HepG2 (cell line): ENCODE measurements at regions not wholly inside any gene's neighbourhood (a gene's known extent, or its start where the extent isn't known, plus 50 kb on each side); places are given as distances from the start of the nearest gene placed in this dataset.
A peak's percentile ranks its signal among the peaks of the same experiment; 100 is the strongest.

ENCODE experiments used
- ATAC-seq: fragments of 200-7000 bp; cut with Tn5 transposase; 3 replicates; pipeline ENCODE4 v1.9.1; 2020; ENCODE audit warnings: mild to moderate bottlenecking, moderate library complexity
- BruUV-seq: library from RNA; stranded (reverse); fragments of 400-500 nt; replicated peaks from 2 replicates; lab custom pipeline; 2021; lab: Mats Ljungman, UMichigan
- CTCF ChIA-PET: fragments of 300-600 bp; formaldehyde crosslinking; extraction: SDS; loops from one replicate; lab custom pipeline; 2021; ENCODE audit warnings: low total read pairs, inconsistent platforms, low intra/inter-chr PET ratio; lab: Yijun Ruan, JAX
- POLR2A ChIA-PET: fragments of 350-600 bp; sonication (Branson Sonifier 250); formaldehyde crosslinking; loops from one replicate; lab custom pipeline; 2020; ENCODE audit warnings: antibody characterized with exemption, inconsistent platforms; lab: Yijun Ruan, JAX
- DNase-seq: peaks from one replicate; pipeline ENCODE4 v3.0.0-alpha.2; 2015; ENCODE audit warnings: low spot score
- FAIRE-seq: peaks from 3 replicates; lab custom pipeline; 2011; peaks lifted over from hg19 to GRCh38; lab: Jason Lieb, UNC
- H2AFZ ChIP-seq: one replicate; pipeline ENCODE4 v1.6.1; 2011; ENCODE audit warnings: low read length, inconsistent platforms
- H3K27ac ChIP-seq: fragments of 300-600 bp; 3 replicates; pipeline ENCODE4 v1.8.0; 2011; ENCODE audit warnings: mixed run types, mild to moderate bottlenecking, mixed read lengths, low read length, inconsistent platforms; ENCODE audit not compliant: insufficient read depth; ENCODE audit errors: extremely low read length
- H3K27me3 ChIP-seq, 2 experiments: fragments of 200-600 bp in 1 of 2; 2 replicates in 1 of 2; 3 replicates in 1 of 2; pipeline versions ENCODE4 v1.6.0 to v1.8.0; 2011; ENCODE audit warnings: low read length in 2 of 2, mild to moderate bottlenecking in 2 of 2, moderate library complexity in 2 of 2, inconsistent platforms in 1 of 2; ENCODE audit not compliant: insufficient read depth in 2 of 2, control insufficient read depth in 1 of 2
- H3K36me3 ChIP-seq, 2 experiments: fragments of 200-600 bp in 1 of 2; replicated peaks in 1 of 2; 2 replicates in 1 of 2; 3 replicates in 1 of 2; pipeline versions ENCODE4 v1.5.1 to v1.8.0; 2011; ENCODE audit warnings: low read length in 2 of 2, inconsistent platforms in 1 of 2; ENCODE audit not compliant: insufficient read depth in 2 of 2, control insufficient read depth in 1 of 2
- H3K4me1 ChIP-seq: 2 replicates; pipeline ENCODE4 v1.5.1; 2012; ENCODE audit warnings: low read length, inconsistent platforms; ENCODE audit not compliant: insufficient read depth
- H3K4me2 ChIP-seq: 2 replicates; pipeline ENCODE4 v1.6.0; 2011; ENCODE audit warnings: low read depth, low read length, inconsistent platforms
- H3K4me3 ChIP-seq, 3 experiments: fragments of 200-600 bp in 1 of 3; sonication (generic), shearing (Covaris generic) in 1 of 3; replicated peaks in 1 of 3; 2 replicates each; pipeline ENCODE4 v1.5.1; 2011 to 2016; ENCODE audit warnings: low read length in 3 of 3, inconsistent platforms in 2 of 3, low read depth in 2 of 3, mild to moderate bottlenecking in 2 of 3, control low read depth in 1 of 3, mixed read lengths in 1 of 3; ENCODE audit not compliant: insufficient read depth in 1 of 3
- H3K79me2 ChIP-seq: one replicate; pipeline ENCODE4 v1.6.1; 2011; ENCODE audit warnings: low read length, inconsistent platforms; ENCODE audit not compliant: insufficient read depth
- H3K9ac ChIP-seq: 2 replicates; pipeline ENCODE4 v1.6.0; 2011; ENCODE audit warnings: mild to moderate bottlenecking, low read depth, low read length, inconsistent platforms; ENCODE audit not compliant: insufficient read depth
- H3K9me3 ChIP-seq: 2 replicates; pipeline ENCODE4 v1.5.1; 2012; ENCODE audit warnings: mild to moderate bottlenecking, low read length
- H4K20me1 ChIP-seq: 2 replicates; pipeline ENCODE4 v1.6.0; 2011; ENCODE audit warnings: inconsistent platforms, mild to moderate bottlenecking, low read length, moderate library complexity; ENCODE audit not compliant: insufficient read depth
- CENPBD1 ChIP-seq: sonication (generic); formaldehyde crosslinking; IDR thresholded peaks from 2 replicates; pipeline ENCODE4 v1.8.0; 2022; ENCODE audit warnings: missing genetic modification reagents, low read depth, mild to moderate bottlenecking, borderline replicate concordance
- CTCF ChIP-seq: sonication (generic); formaldehyde crosslinking; IDR thresholded peaks from 2 replicates; pipeline ENCODE4 v1.5.0; 2020; ENCODE audit warnings: mild to moderate bottlenecking, missing genetic modification reagents, moderate library complexity
- MED8 ChIP-seq: sonication (generic); formaldehyde crosslinking; IDR thresholded peaks from 2 replicates; pipeline ENCODE4 v1.8.1; 2023; ENCODE audit warnings: mild to moderate bottlenecking, missing genetic modification reagents; ENCODE audit not compliant: insufficient replicate concordance
- MEF2D ChIP-seq: sonication (generic); formaldehyde crosslinking; IDR thresholded peaks from 2 replicates; pipeline ENCODE4 v1.5.1; 2020; ENCODE audit warnings: mild to moderate bottlenecking, missing genetic modification reagents
- MYNN ChIP-seq: sonication (generic); formaldehyde crosslinking; IDR thresholded peaks from 2 replicates; pipeline ENCODE4 v1.4.0; 2020; ENCODE audit warnings: mild to moderate bottlenecking, low read depth, missing genetic modification reagents
- RXRB ChIP-seq: IDR thresholded peaks from 2 replicates; pipeline ENCODE4 v1.6.1; 2016; ENCODE audit warnings: borderline replicate concordance, missing genetic modification reagents, missing compliant biosample characterization
- SRSF4 ChIP-seq: fragments of 200-400 bp; formaldehyde crosslinking; IDR thresholded peaks from one replicate; pipeline ENCODE4 v1.6.1; 2018; ENCODE audit warnings: mild to moderate bottlenecking, low read depth, low read length, moderate library complexity; ENCODE audit not compliant: poor library complexity, severe bottlenecking
- U2AF2 ChIP-seq: fragments of 200-400 bp; formaldehyde crosslinking; IDR thresholded peaks from 2 replicates; pipeline ENCODE4 v1.6.1; 2017; ENCODE audit warnings: low read depth, mild to moderate bottlenecking, low read length
- USF2 ChIP-seq, 2 experiments: sonication (generic) in 1 of 2; formaldehyde crosslinking in 1 of 2; IDR thresholded peaks; 2 replicates each; pipeline versions ENCODE4 v1.5.1 to v1.6.1; 2011 to 2020; ENCODE audit warnings: borderline replicate concordance in 1 of 2, low read depth in 1 of 2, low read length in 1 of 2, mild to moderate bottlenecking in 1 of 2, missing genetic modification reagents in 1 of 2, moderate library complexity in 1 of 2
- ZNF263 ChIP-seq: sonication (generic); formaldehyde crosslinking; IDR thresholded peaks from 2 replicates; pipeline ENCODE4 v1.4.0; 2020; ENCODE audit warnings: missing genetic modification reagents
- ZNF33B ChIP-seq: sonication (generic); formaldehyde crosslinking; IDR thresholded peaks from 2 replicates; pipeline ENCODE4 v1.5.1; 2020; ENCODE audit warnings: mild to moderate bottlenecking, missing genetic modification reagents
- ZNF496 ChIP-seq: sonication (generic); formaldehyde crosslinking; IDR thresholded peaks from 2 replicates; pipeline ENCODE4 v1.8.1; 2023; ENCODE audit warnings: mild to moderate bottlenecking, moderate library complexity, missing genetic modification reagents; ENCODE audit not compliant: insufficient replicate concordance
- ZNF503 ChIP-seq: sonication (generic); formaldehyde crosslinking; IDR thresholded peaks from 2 replicates; pipeline ENCODE4 v1.4.0; 2020; ENCODE audit warnings: missing genetic modification reagents
- ZNF569 ChIP-seq: sonication (generic); formaldehyde crosslinking; IDR thresholded peaks from 2 replicates; pipeline ENCODE4 v1.5.0; 2020; ENCODE audit warnings: mild to moderate bottlenecking, missing genetic modification reagents, moderate library complexity, borderline replicate concordance
- ZNF572 ChIP-seq: sonication (generic); formaldehyde crosslinking; IDR thresholded peaks from 2 replicates; pipeline ENCODE4 v1.5.1; 2020; ENCODE audit warnings: mild to moderate bottlenecking, missing genetic modification reagents
- WGBS: methylation state at CpG from one replicate; pipeline ENCODE4 v1.1.6; 2017; ENCODE audit warnings: low lambda C conversion rate; 5-methylcytosine and 5-hydroxymethylcytosine counted together
- in situ Hi-C: cut with HindIII; loops from 2 replicates; pipeline ENCODE4 v1.10.0; 2017; ENCODE audit warnings: low pct_unique_long_range_greater_than_20kb; ENCODE audit not compliant: extremely low pct_ligation_motif_present
- intact Hi-C: fragments of 100-400 bp; cut with micrococcal nuclease; formaldehyde crosslinking; loops from one replicate; pipeline ENCODE4 v1.10.0; 2022; ENCODE audit not compliant: unreplicated experiment

GRCh38 chr4:134906404-134907023 is 704.9 kb upstream of the PABPC4L start (continued):
- TF ChIP-seq ZNF263 (no peak), CTCF (peak; percentile 51), RXRB (CRISPR knock-in tag) (no peak)
- TF ChIP-seq, all 625 proteins: peak for 2

GRCh38 chr4:134905061-134905460 is 703.5 kb upstream of the PABPC4L start:
- H3K27me3 ChIP-seq, result no peaks in the 10 kb centered on the region
- WGBS, result 0% methylated on average over 1 of the region's 1 CpG
- H3K4me1 ChIP-seq, result no peaks in the 10 kb centered on the region
- no peak overlapping the region for H3K9ac ChIP-seq
- H3K36me3 ChIP-seq, result no peaks in the 10 kb centered on the region
- BruUV-seq, result no TSS peak
- in situ Hi-C loops (no loop called here), intact Hi-C loops (no loop called here)
- ATAC-seq, result no peak
- H3K27ac ChIP-seq, result no peak overlapping the region
- FAIRE-seq, result no peak
- H3K9me3 ChIP-seq, result no peaks in the 10 kb centered on the region
- DNase-seq, result no peak
- ChIA-PET POLR2A (no interaction called here), CTCF (no interaction called here)
- H3K4me3 ChIP-seq, result no peak overlapping the region
- no peak for TF ChIP-seq CENPBD1 (CRISPR knock-in tag)
- TF ChIP-seq SRSF4, result no peak
- TF ChIP-seq U2AF2, result no peak
- no peak for TF ChIP-seq USF2 (IDR thresholded peaks at IDR 0.05; ENCODE audit: low read depth, low read length)
- TF ChIP-seq USF2 (CRISPR knock-in tag; IDR thresholded peaks at IDR 0.05; ENCODE audit: borderline replicate concordance), result no peak
- TF ChIP-seq MYNN (CRISPR knock-in tag), result no peak
- no peak for TF ChIP-seq MED8 (CRISPR knock-in tag)
- TF ChIP-seq ZNF569 (CRISPR knock-in tag), result no peak
- no peak for TF ChIP-seq MEF2D (CRISPR knock-in tag)
- TF ChIP-seq ZNF496 (CRISPR knock-in tag), result no peak
- no peak for TF ChIP-seq ZNF33B (CRISPR knock-in tag)
- no peak for TF ChIP-seq ZNF503
- no peak for TF ChIP-seq ZNF572
- no peaks in the 10 kb centered on the region for H3K79me2 ChIP-seq
- H3K4me2 ChIP-seq, result no peak overlapping the region
- H2AFZ ChIP-seq, result no peak overlapping the region
- H4K20me1 ChIP-seq, result no peaks in the 10 kb centered on the region
